Activated CD8-positive, alpha-beta T cell treated with anti-CD3 and anti-CD28 coated beads, Interleukin-2, amount 10 ng/mL, durations not matched to agents 7 days and 5 days (primary cell): ENCODE measurements at regions not wholly inside any gene's neighbourhood (a gene's known extent, or its start where the extent isn't known, plus 50 kb on each side); places are given as distances from the start of the nearest gene placed in this dataset.

Source experiments
- ATAC-seq: fragments of 150-1000 bp; cut with Tn5 transposase; one replicate; pipeline ENCODE4 v1.10.0; 2021; ENCODE audit warnings: moderate library complexity
- CTCF ChIA-PET: fragments of 350-600 bp; sonication (Branson Sonifier 250); formaldehyde crosslinking; loops from one replicate; lab custom pipeline; 2021; ENCODE audit warnings: antibody characterized with exemption; lab: Charles Lee
- POLR2A ChIA-PET: fragments of 350-600 bp; sonication (Branson Sonifier 250); formaldehyde crosslinking; loops from one replicate; lab custom pipeline; 2021; ENCODE audit warnings: antibody characterized with exemption; lab: Charles Lee
- DNase-seq: peaks from one replicate; pipeline ENCODE4 v3.0.0-alpha.2; 2020
- H3K27ac Mint-ChIP-seq: one replicate; pipeline ENCODE4 v1.8.0; 2021; ENCODE audit warnings: mild to moderate bottlenecking, mixed read lengths
- H3K27me3 Mint-ChIP-seq: one replicate; pipeline ENCODE4 v1.8.0; 2021; ENCODE audit warnings: low read depth, mixed read lengths
- H3K36me3 Mint-ChIP-seq: one replicate; pipeline ENCODE4 v1.8.0; 2021; ENCODE audit warnings: low read depth, mixed read lengths
- H3K4me1 Mint-ChIP-seq: one replicate; pipeline ENCODE4 v1.8.0; 2021; ENCODE audit warnings: low read depth, mixed read lengths
- H3K4me3 Mint-ChIP-seq: one replicate; pipeline ENCODE4 v1.8.0; 2021; ENCODE audit warnings: mild to moderate bottlenecking, mixed read lengths
- H3K9me3 Mint-ChIP-seq: one replicate; pipeline ENCODE4 v1.8.0; 2022; ENCODE audit warnings: mixed read lengths; ENCODE audit not compliant: insufficient read depth

DNA sequence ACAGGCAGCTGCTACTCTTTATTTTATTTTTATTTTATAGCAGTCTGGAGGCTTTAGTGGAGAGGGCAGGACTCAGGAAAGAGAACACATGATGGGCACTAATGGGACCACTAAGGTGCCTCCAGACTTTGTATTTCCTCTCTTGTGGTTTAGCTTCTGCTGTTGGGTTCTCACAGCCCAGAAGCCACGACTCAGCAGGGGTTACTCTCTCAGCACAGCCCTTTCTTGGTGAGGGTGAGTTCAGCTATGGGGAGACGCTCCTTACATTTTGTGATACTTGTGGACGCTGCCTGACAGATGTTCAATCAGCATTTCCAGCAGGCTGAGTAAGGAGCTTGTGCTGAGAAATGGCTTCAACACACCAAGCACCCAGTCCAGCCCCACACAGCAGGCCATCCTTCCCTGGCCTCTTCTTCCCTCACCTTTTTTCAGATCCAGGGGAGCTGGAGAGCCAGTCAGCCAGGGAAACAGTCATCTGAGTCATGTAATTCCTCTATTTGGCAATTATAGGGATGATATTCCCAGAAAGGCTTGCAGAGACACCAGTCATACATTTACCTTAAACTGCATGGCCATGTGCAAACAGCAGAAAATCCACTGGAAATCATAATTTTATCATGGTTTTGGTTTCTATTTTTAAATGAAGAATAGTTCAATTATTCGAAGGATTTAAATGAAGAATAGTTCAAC lies 53.2 kb upstream of the RAB3GAP2 start:
- Mint-ChIP-seq H3K9me3 (no peaks in the 10 kb centered on the region), H3K27me3 (peaks cover 2% of the 10 kb centered on the region), H3K36me3 (no peaks in the 10 kb centered on the region), H3K27ac (no peak overlapping the region), H3K4me1 (no peaks in the 10 kb centered on the region), H3K4me3 (no peak overlapping the region)
- ChIA-PET CTCF (no interaction called here), POLR2A (no interaction called here)
- DNase-seq (no peak), ATAC-seq (no peak)

DNA sequence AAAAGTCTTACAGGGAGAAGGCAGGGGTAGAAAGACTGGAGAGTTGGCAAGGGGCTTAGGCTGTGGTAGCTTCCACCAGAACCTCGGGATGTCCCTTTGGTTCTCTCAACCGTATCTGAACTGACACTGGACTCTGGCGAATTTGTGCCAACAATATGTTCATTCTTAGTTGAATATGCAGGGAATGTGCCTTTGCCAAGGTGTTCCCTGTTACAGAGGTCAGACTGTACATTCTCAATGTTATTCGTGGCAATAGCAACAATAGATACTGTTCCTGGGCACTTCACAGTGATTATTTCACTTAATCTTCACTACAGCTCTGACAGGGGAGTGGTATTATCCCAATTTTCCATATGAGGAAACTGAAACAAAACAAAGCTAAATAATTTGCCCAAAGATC lies 51.5 kb upstream of the RAB3GAP2 start:
- DNase-seq (no peak), ATAC-seq (no peak)
- Mint-ChIP-seq H3K36me3 (no peaks in the 10 kb centered on the region), H3K9me3 (no peaks in the 10 kb centered on the region), H3K4me1 (no peaks in the 10 kb centered on the region), H3K27ac (no peak overlapping the region), H3K4me3 (no peak overlapping the region), H3K27me3 (no peaks in the 10 kb centered on the region)
- ChIA-PET CTCF (no interaction called here), POLR2A (no interaction called here)

DNA sequence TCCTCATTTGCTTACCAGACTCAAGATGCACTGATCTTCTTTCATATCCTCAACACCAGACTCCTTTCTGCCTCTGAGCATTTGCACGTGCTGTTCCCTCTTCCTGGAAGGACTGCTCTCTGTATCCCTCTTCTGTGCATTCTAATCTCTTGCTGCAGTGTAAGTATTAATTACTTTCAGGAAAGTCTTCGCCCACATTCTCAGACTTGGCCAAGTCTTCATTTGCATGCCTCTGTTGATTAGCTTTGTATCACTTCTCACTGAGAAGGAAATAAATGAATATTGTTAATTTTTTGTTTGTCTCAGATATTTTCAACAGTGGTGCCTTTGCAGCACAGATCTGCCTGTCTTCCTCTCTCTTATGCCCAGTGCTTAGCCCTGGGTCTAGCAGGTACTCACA lies 50.3 kb upstream of the RAB3GAP2 start:
- H3K4me3 Mint-ChIP-seq: no peak overlapping the region
- H3K9me3 Mint-ChIP-seq: no peaks in the 10 kb centered on the region
- H3K27me3 Mint-ChIP-seq: no peaks in the 10 kb centered on the region
- DNase-seq: no peak
- ChIA-PET POLR2A (no interaction called here), CTCF (no interaction called here)
- no peaks in the 10 kb centered on the region for H3K36me3 Mint-ChIP-seq
- no peak for ATAC-seq
- H3K27ac Mint-ChIP-seq: no peak overlapping the region
- H3K4me1 Mint-ChIP-seq: no peaks in the 10 kb centered on the region
